ENCODE measurements at regions not wholly inside any gene's neighbourhood (a gene's known extent, or its start where the extent isn't known, plus 50 kb on each side); places are given as distances from the start of the nearest gene placed in this dataset.

DNA sequence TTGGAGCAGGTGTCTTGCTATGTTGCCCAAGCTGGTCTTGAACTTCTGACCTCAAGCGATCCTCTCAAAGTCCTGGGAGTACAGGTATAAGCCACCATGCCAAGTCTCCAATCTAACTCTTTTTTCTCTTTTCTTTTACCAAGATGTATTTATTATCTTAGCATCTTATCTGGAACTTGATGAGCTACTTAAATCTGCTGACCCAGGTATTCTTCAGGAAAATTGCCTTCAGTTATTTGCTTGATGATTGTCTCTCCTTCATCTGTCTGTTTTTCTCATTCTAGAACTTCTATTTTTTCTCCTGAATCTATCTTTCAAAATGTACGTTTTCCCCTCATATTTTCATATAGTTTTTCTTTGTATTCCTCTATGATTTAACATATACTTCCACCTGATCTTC, 158.2 kb upstream of the DMAC1 start:
- TF ChIP-seq POLR2A (IDR thresholded peaks at IDR 0.05) (no peak), POLR2AphosphoS5 (IDR thresholded peaks at IDR 0.05) (no peak)
